ENCODE measurements at regions not wholly inside any gene's neighbourhood (a gene's known extent, or its start where the extent isn't known, plus 50 kb on each side); places are given as distances from the start of the nearest gene placed in this dataset.
"Not testable (repeated sequence)": the region's sequence is repeated elsewhere in the genome, so short reads cannot be mapped to it uniquely, and the experiment has no call there.

DNA sequence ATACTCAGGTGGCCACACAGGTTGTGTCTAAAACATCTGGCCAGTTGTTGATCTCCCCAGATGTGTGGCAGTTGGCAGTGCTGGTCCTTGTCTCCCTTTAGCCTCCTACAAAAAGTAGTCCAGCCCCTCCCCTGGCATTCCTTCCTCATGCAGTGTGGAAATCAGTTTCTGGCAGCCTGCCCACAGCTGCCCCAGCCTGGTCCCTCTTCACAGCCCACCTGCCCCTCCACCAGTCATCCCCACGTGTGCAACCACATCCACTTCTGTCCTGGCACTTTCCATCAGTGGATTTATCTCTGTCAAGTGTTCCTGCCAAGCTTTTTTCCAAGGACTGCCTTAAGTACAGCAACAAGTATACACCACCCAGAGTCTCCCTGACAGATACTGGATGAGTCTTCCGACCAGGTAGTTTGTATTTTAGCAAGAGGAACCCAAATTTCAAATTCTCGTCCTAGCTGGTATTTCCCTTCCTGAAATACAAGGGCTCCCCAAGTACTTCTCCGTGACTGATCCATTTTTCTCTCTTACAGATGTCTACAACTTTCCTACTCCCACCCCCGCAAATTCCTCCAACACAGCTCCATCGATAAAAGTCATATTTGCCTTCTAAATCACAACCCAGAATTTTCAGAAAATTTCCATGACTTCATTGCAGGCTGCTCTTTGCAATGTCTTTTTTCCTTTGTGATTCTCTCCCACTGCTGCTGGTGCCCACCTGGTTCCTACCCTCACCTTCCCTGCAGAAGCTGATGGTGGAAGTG, 313.5 kb downstream of the FOXO1 start:
- WGBS, 2 donors = 58 to 63% methylated on average over 6 of the region's 6 CpGs
- Histone ChIP-seq H3K27ac (peak overlapping the region in 1 of 2 donors; percentile 17), H3K36me3 (ENCODE audit: low read depth, missing control alignments) (no peaks in the 10 kb centered on the region), H3K4me1 (peaks cover 13% of the 10 kb centered on the region), H3K9me3 (no peaks in the 10 kb centered on the region), H3K27me3 (no peaks in the 10 kb centered on the region), H3K4me3 (no peak overlapping the region)
- no peak for TF ChIP-seq POLR2A (IDR thresholded peaks at IDR 0.05)
- TF ChIP-seq, protein P1, sequence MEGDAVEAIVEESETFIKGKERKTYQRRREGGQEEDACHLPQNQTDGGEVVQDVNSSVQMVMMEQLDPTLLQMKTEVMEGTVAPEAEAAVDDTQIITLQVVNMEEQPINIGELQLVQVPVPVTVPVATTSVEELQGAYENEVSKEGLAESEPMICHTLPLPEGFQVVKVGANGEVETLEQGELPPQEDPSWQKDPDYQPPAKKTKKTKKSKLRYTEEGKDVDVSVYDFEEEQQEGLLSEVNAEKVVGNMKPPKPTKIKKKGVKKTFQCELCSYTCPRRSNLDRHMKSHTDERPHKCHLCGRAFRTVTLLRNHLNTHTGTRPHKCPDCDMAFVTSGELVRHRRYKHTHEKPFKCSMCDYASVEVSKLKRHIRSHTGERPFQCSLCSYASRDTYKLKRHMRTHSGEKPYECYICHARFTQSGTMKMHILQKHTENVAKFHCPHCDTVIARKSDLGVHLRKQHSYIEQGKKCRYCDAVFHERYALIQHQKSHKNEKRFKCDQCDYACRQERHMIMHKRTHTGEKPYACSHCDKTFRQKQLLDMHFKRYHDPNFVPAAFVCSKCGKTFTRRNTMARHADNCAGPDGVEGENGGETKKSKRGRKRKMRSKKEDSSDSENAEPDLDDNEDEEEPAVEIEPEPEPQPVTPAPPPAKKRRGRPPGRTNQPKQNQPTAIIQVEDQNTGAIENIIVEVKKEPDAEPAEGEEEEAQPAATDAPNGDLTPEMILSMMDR (IDR thresholded peaks at IDR 0.05) = no peak
- intact Hi-C loops (cut with DNase I; ENCODE audit: low total_unique reads) = no loop called here
- DNase-seq = no peak

DNA sequence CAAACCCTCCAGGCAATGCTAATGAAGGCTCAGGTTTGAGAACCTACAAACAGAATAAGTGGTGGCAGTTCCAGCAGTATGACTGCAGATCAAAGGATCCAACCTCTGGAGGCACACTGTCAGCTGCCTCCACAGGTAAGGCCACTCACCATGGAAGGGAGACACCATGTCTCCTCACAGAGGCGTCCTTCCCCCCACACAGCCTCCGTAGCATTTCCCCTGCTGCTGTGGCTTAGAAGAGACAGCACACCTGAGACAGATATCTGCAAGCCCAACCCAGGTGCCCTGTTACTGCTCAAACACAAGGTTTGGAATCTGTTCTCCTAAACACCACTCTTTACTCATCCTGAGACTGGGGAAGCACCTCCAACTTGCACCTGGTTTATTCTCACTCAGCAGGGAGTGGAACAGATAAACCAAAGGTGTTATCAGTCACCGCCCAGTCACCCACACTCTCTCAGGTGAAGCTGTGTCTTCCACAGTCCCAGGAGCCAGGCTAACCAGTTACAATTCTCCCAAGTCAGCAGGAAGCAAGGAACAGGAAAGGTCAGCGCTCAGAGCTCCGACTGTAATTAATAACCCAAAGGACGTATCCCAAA, 311.2 kb downstream of the FOXO1 start:
- intact Hi-C loops (cut with DNase I; ENCODE audit: low total_unique reads) = no loop called here
- Histone ChIP-seq H3K27ac (no peak overlapping the region), H3K27me3 (no peaks in the 10 kb centered on the region), H3K36me3 (ENCODE audit: low read depth, missing control alignments) (no peaks in the 10 kb centered on the region), H3K4me3 (no peak overlapping the region), H3K9me3 (no peaks in the 10 kb centered on the region), H3K4me1 (peaks cover 13% of the 10 kb centered on the region)
- TF ChIP-seq, protein P1 (IDR thresholded peaks at IDR 0.05) = no peak
- no peak for TF ChIP-seq POLR2A (IDR thresholded peaks at IDR 0.05)
- no peak for DNase-seq
- WGBS, 2 donors = 91 to 94% methylated on average over 6 of the region's 6 CpGs

DNA sequence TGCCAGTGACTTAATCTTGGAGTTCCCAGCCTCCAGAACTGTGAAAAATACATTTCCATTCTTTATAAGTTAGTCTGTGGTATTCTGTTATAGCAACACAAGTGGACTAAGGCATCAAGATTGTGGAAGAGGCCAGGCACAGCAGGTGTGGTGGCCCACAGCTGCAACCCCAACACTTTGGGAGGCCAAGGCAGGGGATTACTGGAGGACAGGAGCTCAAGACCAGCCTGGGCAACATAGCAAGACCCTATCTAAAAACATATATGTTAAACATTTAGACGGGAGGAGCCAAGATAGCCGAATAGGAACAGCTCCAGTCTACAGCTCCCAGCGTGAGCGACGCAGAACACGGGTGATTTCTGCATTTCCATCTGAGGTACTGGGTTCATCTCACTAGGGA, 310.4 kb downstream of the FOXO1 start:
- Histone ChIP-seq H3K27me3 (no peaks in the 10 kb centered on the region), H3K36me3 (ENCODE audit: low read depth, missing control alignments) (no peaks in the 10 kb centered on the region), H3K27ac (no peak overlapping the region), H3K4me3 (no peak overlapping the region), H3K9me3 (no peaks in the 10 kb centered on the region), H3K4me1 (peaks cover 13% of the 10 kb centered on the region)
- intact Hi-C loops (cut with DNase I; ENCODE audit: low total_unique reads) = no loop called here
- WGBS, 2 donors = 64 to 88% methylated on average over 6 of the region's 6 CpGs
- no peak for DNase-seq
- TF ChIP-seq, protein P1 (IDR thresholded peaks at IDR 0.05) = no peak
- TF ChIP-seq POLR2A (IDR thresholded peaks at IDR 0.05) = no peak

DNA sequence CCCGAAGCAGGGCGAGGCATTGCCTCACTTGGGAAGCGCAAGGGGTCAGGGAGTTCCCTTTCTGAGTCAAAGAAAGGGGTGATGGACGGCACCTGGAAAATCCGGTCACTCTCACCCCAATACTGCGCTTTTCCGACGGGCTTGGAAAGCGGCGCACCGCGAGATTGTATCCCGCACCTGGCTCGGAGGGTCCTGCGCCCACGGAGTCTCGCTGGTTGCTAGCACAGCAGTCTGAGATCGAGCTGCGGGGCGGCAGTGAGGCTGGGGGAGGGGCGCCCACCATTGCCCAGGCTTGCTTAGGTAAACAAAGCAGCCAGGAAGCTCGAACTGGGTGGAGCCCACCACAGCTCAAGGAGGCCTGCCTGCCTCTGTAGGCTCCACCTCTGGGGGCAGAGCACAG, 310.0 kb downstream of the FOXO1 start:
- intact Hi-C loops (cut with DNase I; ENCODE audit: low total_unique reads); H3K4me3 ChIP-seq; H3K27ac ChIP-seq; H3K27me3 ChIP-seq; DNase-seq; H3K9me3 ChIP-seq; H3K36me3 ChIP-seq (ENCODE audit: low read depth, missing control alignments): not testable (repeated sequence)
- 57 to 69% methylated on average over 3 to 22 of the region's 22 CpGs for WGBS, 2 donors
- H3K4me1 ChIP-seq = peaks cover 13% of the 10 kb centered on the region

DNA sequence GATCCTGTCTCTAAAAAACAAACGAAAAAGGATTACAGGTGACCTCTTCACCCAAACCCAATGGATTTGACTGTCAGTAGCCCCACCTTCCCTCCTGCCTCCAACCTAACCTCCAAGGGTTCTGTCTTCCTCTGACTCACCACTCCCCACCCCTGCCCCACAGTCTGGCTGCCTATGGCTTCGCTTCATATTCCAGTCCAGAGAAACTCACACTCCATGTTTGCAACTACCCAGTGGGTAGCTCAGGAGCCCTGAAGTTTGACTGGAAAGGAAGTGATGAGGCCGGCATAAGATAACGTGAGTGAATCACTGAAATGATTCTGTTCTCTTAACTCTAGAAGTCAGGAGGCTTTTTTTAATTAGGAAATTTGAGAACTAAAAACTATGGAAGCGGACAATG, 303.9 kb downstream of the FOXO1 start:
- WGBS, 2 donors = 95 to 97% methylated on average over 5 of the region's 5 CpGs
- no peaks in the 10 kb centered on the region for H3K27me3 ChIP-seq
- no peaks in the 10 kb centered on the region for H3K36me3 ChIP-seq (ENCODE audit: low read depth, missing control alignments)
- H3K9me3 ChIP-seq = no peaks in the 10 kb centered on the region
- intact Hi-C loops (cut with DNase I; ENCODE audit: low total_unique reads) = no loop called here
- TF ChIP-seq, protein P1 (IDR thresholded peaks at IDR 0.05) = no peak
- TF ChIP-seq POLR2A (IDR thresholded peaks at IDR 0.05) = no peak
- H3K4me3 ChIP-seq = no peak overlapping the region
- H3K4me1 ChIP-seq = no peaks in the 10 kb centered on the region
- H3K27ac ChIP-seq = no peak overlapping the region
- no peak for DNase-seq
